ENCODE measurements at regions not wholly inside any gene's neighbourhood (a gene's known extent, or its start where the extent isn't known, plus 50 kb on each side); places are given as distances from the start of the nearest gene placed in this dataset.
A peak's percentile ranks its signal among the peaks of the same experiment; 100 is the strongest.
"Not testable (repeated sequence)": the region's sequence is repeated elsewhere in the genome, so short reads cannot be mapped to it uniquely, and the experiment has no call there.

GRCh38 chr1:232571523-232571922 lies 58.4 kb downstream of the SIPA1L2 start:
- Histone ChIP-seq H3K36me3 (no peaks in the 10 kb centered on the region), H3K27me3 (no peaks in the 10 kb centered on the region), H3K27ac (replicated peaks in 1 of 4) (no peak overlapping the region), H3K9me3 (no peaks in the 10 kb centered on the region), H3K4me1 (peaks cover 45 to 90% (median 63%) of the 10 kb centered on the region in 4 donors), H3K4me3 (no peak overlapping the region)
- TF ChIP-seq POLR2AphosphoS5 (IDR thresholded peaks at IDR 0.05) = no peak
- no peak for TF ChIP-seq CTCF (IDR thresholded peaks at IDR 0.05)
- TF ChIP-seq EP300 (IDR thresholded peaks at IDR 0.05) = no peak
- no peak for TF ChIP-seq POLR2A (IDR thresholded peaks at IDR 0.05; ENCODE audit: low read depth)
- 78% methylated on average over 5 of the region's 5 CpGs for WGBS
- intact Hi-C loops (cut with DNase I) = no loop called here
- no peak for DNase-seq (ENCODE audit: extremely low spot score)

GRCh38 chr1:232570007-232570406 lies 59.9 kb downstream of the SIPA1L2 start:
- Histone ChIP-seq H3K9me3 (no peaks in the 10 kb centered on the region), H3K27me3 (no peaks in the 10 kb centered on the region), H3K36me3 (no peaks in the 10 kb centered on the region), H3K4me3 (no peak overlapping the region), H3K27ac (replicated peaks in 1 of 4) (peak overlapping the region in 3 of 4 donors; percentile 13 to 54 (median 51)), H3K4me1 (peaks cover 50 to 89% (median 68%) of the 10 kb centered on the region in 4 donors)
- DNase-seq (ENCODE audit: extremely low spot score) = no peak
- no peak for TF ChIP-seq CTCF (IDR thresholded peaks at IDR 0.05)
- TF ChIP-seq POLR2AphosphoS5 (IDR thresholded peaks at IDR 0.05) = no peak
- TF ChIP-seq POLR2A (IDR thresholded peaks at IDR 0.05; ENCODE audit: low read depth) = no peak
- no peak for TF ChIP-seq EP300 (IDR thresholded peaks at IDR 0.05)
- 32% methylated on average over 5 of the region's 5 CpGs for WGBS
- intact Hi-C loops (cut with DNase I) = no loop called here

- H3K36me3 ChIP-seq; DNase-seq (ENCODE audit: extremely low spot score); intact Hi-C loops (cut with DNase I); H3K9me3 ChIP-seq; H3K4me3 ChIP-seq; H3K27me3 ChIP-seq: not testable (repeated sequence)
- Histone ChIP-seq H3K27ac (replicated peaks in 1 of 4) (peak overlapping the region in 3 of 4 donors; percentile 13 to 54 (median 51)), H3K4me1 (peaks cover 46 to 85% (median 70%) of the 10 kb centered on the region in 4 donors)
- WGBS = 87% methylated on average over 11 of the region's 11 CpGs
These were observed 60.4 kb downstream of the SIPA1L2 start for GRCh38 chr1:232569554-232569921.

DNA sequence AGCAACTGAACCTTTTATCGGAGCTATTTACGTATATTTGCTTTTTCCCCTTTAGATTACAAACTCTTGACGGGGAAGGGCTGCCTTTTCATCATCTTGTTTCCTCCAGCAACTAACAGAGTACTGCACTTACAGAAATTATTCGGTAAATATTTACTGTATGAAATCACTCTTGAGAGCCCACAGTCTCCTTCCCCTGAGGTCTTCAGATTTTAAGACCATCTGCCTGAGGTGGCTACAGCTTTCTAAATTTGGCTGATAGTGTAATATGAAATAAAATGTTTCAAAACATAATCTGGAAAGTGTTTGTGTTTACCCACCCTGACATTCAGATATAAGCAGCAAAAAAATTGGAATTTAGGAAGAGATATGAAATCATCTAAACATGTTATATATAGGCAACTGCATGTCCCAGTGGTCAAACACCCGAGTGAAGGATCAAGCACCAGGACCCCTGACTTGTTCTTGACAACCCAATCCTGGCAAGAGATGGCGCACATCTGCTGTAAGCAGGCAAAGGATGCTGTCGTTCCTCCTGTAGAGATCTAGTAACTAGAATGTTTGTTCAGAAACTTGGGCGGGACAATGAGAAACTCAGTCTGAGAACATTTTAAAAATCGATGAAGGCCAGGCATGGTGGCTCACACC lies 60.9 kb downstream of the SIPA1L2 start:
- intact Hi-C loops (cut with DNase I) = no loop called here
- Histone ChIP-seq H3K27me3 (no peaks in the 10 kb centered on the region), H3K27ac (replicated peaks in 1 of 4) (peak overlapping the region in 2 of 4 donors; percentile 51 to 54), H3K36me3 (no peaks in the 10 kb centered on the region), H3K4me1 (peaks cover 41 to 80% (median 66%) of the 10 kb centered on the region in 4 donors), H3K4me3 (no peak overlapping the region), H3K9me3 (no peaks in the 10 kb centered on the region)
- 81% methylated on average over 9 of the region's 9 CpGs for WGBS
- no peak for DNase-seq (ENCODE audit: extremely low spot score)
- TF ChIP-seq CTCF (IDR thresholded peaks at IDR 0.05) = no peak
- TF ChIP-seq EP300 (IDR thresholded peaks at IDR 0.05) = no peak
- no peak for TF ChIP-seq POLR2A (IDR thresholded peaks at IDR 0.05; ENCODE audit: low read depth)
- TF ChIP-seq POLR2AphosphoS5 (IDR thresholded peaks at IDR 0.05) = no peak

DNA sequence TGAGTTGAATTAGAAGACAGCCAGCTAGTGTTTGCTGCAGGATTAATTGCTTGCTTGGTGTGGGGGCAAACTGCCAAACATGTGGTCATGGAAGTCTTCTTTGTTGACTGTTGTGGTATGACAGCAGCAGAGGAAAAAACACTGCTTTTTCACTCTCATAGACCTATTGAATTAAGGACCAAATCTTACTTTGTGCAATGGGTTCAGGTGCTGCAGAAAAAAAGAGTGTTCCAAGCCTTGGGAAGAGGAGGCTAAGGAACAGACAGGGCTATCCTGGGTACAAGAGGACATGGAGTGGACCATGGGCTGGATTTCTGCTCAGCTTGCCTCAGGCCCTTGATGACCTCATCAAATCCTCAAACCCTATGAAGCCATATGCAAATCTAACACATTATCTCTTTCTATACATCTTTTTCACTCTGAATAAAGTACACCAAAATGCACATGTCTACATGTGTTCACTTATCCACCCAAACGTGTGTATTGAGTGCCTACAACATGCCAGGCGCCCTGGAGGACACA lies 61.5 kb downstream of the SIPA1L2 start:
- H3K27ac ChIP-seq (replicated peaks in 1 of 4) = no peak overlapping the region

More for the DNA sequence above, 61.5 kb downstream of the SIPA1L2 start:
- no peaks in the 10 kb centered on the region for H3K27me3 ChIP-seq
- TF ChIP-seq EP300 (IDR thresholded peaks at IDR 0.05) = no peak
- no peak for TF ChIP-seq CTCF (IDR thresholded peaks at IDR 0.05)
- TF ChIP-seq POLR2A (IDR thresholded peaks at IDR 0.05; ENCODE audit: low read depth) = no peak
- no peak for TF ChIP-seq POLR2AphosphoS5 (IDR thresholded peaks at IDR 0.05)
- peaks cover 39 to 77% (median 67%) of the 10 kb centered on the region in 4 donors for H3K4me1 ChIP-seq
- no peak for DNase-seq (ENCODE audit: extremely low spot score)
- no peak overlapping the region for H3K4me3 ChIP-seq
- no peaks in the 10 kb centered on the region for H3K9me3 ChIP-seq
- intact Hi-C loops (cut with DNase I) = no loop called here
- WGBS = 96% methylated on average over 2 of the region's 2 CpGs
- no peaks in the 10 kb centered on the region for H3K36me3 ChIP-seq

Data from esophagus muscularis mucosa (tissue), 4 donors.